HG02840 (cell line): ENCODE measurements at regions not wholly inside any gene's neighbourhood (a gene's known extent, or its start where the extent isn't known, plus 50 kb on each side); places are given as distances from the start of the nearest gene placed in this dataset.

Source experiments
- ATAC-seq: cut with Tn5 transposase; IDR thresholded peaks from one replicate; pipeline ENCODE4 v1.9.1; 2021; ENCODE audit warnings: mild to moderate bottlenecking, moderate library complexity, moderate number of reproducible peaks; ENCODE audit not compliant: unreplicated experiment, low FRiP score

DNA sequence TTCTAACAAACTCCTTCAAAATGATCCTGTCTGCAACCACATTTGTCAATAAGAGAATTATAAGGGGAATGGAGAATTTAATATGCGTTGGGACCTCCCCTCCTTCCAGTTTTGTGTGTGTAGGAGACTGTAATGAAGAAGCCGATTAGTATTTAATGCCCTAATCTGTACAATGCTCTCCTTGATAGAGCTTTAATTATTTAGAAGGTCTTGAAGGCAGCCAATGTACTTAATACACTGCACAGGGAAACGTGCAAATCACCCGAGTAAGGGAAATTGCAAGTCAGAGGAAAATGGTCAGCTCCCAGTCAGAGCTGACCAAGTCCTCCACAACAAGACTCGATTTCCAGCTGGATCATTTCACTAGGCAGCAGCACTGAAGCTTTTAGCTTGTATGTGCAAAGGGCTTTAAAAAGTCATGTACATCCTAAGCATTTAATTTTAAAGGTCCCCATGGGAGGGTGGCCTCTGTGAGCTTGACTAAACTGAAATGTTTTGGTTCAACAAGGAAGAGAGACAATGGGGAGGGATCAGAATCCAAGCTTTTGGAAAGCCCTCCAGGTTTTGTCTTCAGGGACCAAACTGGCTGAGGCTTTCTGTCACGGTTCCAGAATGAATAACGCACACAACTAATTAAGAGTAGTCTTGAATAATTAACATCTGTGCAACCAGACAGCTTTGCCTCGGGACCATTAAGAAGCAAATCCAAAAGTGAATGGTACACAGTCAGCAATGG is 159.8 kb upstream of the MITF start:
- ATAC-seq, result no peak

GRCh38 chr3:69569520-69569919 is 169.7 kb upstream of the MITF start:
- no peak for ATAC-seq

GRCh38 chr3:69568951-69569350 is 170.3 kb upstream of the MITF start:
- no peak for ATAC-seq

DNA sequence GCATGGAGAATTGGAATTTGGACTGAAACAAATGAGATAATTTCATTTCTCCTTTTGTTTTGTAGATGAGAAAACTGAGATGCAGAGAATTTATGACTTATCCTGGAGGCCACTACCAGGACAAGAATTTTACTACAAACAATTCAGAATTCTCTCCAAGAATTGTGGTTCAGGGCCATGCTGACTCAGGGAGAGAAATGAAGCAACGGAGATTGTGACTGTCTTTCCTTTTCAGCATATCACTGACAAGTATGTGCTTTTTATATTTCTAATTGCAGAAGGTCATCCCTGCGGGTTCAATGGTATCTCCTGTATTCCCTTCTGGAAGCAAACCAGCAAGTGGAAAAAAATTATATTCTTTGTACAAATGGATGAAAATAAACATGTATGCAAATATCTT is 170.8 kb upstream of the MITF start:
- ATAC-seq, result no peak

DNA sequence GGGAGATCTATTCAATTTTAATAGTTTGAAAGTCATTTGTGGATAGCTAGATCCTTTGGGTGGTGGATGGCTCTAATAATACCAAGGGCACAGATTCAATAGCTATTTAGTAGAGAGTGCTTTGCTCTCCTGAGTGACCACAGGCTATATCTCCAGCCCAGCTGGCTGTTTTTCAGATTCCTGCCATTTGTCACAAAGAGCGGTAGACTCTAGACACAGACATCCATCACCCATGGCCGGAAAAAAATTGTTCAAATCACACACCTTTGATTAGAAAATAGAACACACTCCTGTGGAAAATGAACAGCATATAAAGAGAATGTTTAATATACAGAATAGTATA is 171.6 kb upstream of the MITF start:
- no peak for ATAC-seq

DNA sequence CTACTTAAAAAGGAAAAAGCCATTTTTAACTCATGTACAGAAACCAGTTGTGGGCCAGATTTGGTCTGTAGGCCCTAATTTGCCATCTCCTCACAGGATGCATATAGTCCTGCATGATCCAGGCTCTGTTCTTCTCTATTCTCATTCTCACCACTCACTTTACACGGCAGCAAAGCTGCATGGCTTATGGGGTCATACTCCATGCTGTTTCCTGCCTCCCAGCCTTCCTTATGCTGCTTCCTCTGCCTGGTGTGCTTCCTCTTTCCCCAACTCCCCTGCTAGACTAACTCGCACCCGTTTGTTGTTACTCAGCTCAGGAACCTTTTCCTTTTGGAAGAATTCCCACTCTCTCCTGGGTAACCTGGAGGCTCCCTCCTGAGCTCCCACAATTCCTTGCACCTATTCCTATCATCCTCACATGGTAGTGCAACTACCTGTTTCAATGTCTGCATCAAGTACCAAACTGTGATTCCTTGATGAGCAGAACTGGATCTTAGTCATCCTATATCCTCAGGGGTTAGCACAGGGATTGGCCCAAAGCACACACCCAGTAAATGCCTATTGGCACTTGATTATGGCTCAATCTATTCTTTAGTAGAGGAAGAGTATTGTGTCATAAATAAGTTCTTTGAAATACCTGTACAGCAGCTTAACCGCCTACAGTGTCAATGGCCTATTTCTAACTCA is 172.1 kb upstream of the MITF start:
- no peak for ATAC-seq

DNA sequence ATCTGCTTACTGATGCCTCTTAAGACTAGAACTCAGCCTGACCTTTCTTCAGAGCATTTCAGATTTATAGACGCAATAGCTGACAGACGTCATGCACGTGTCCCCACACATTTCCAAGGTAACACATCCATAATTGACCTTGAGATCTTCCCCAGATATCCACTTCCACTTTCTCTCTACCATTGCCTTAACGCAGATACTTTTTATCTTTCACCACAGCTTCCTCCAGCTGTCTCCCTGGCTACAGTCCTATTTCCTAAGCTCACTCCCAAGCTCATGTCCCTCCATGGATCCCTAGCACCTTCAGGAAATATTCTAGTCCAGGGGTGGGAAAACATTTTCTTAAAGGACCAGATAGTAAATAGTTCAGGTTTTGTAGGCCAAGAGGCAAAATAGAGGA is 173.0 kb upstream of the MITF start:
- ATAC-seq, result no peak

GRCh38 chr3:69565316-69565715 is 173.9 kb upstream of the MITF start:
- ATAC-seq, result no peak

- no peak for ATAC-seq
Measured at GRCh38 chr3:69563981-69564380, 175.3 kb upstream of the MITF start.

DNA sequence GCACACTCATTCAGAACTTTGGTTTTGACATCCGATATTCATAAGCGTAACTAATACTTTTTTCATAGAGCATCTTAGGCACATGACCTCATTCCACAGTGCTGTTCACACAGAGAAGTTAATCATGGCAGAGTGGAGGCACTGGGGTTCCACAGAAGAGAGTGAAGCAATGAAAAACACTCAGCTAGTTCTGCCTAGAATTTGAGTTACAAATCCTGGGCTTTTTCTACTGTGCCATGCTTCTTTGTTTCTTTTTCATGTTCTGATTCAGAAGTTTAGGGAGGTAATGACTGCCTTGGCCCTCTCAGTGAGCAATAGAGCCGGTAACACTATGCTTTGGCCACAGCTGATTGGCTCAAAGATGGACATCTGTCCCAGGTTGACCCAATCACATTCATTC is 176.1 kb upstream of the MITF start:
- ATAC-seq, result no peak

- no peak for ATAC-seq
Measured at GRCh38 chr3:69562020-69562419, 176.1 kb upstream of the FRMD4B start.

GRCh38 chr3:69560818-69561217 is 174.9 kb upstream of the FRMD4B start:
- ATAC-seq, result no peak

GRCh38 chr3:69560116-69560515 is 174.2 kb upstream of the FRMD4B start:
- ATAC-seq, result no peak

DNA sequence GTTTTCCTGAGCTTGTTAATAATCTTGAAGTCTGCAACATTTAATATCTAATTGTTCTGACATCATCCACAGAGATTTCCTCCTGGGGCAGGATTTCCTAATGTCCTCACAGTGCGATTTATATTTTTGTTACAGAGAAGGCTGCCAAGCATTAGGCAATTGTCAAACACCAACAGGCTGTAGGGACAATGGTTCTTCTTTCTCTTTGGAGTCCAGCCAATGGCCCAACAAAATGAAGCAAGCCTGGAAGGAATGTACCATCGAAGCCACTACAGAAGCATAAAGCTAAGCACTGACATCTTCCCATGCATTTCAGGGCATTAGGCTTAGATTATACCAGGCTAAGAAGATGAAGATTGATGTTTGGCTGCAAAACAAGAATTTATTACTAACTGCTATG is 173.0 kb upstream of the FRMD4B start:
- no peak for ATAC-seq

DNA sequence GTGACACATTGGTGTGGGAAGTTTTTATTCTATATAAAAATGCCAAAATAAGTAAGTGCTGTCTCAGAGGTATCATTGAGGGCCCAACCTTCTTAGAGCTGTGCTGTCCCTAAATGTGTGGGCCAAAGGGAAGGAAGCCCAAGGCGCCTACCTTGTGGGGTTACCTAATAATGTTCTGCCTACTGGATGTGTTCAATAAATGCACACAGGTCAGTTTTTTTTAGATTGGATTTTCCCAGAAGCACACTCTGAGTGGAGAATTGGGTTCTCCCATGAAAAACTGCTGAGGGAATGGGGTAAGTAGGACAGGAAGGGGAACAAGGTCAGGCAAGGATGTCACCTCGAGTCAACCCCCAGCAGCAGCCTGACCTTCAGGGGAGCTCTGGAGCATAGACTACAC is 168.7 kb upstream of the FRMD4B start:
- ATAC-seq, result no peak

DNA sequence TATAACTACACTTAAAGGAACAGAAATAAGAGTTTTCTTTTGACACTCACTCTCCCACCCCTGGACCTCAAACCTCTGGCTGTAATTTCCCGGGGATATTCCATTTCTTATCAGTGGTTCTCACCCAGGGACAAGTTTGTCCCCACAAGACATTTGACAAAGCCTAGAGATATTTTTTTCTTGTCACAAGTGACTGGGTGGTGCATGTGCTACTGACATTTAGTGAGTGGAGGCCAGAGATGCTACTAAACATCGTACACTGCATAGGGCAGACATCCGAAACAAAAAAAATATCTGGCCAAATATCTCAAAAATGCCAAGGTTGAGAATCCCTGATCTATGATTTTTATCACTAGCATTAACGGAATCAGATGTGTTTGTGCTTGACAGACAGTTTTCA is 168.0 kb upstream of the FRMD4B start:
- no peak for ATAC-seq

GRCh38 chr3:69547461-69547880 is 161.6 kb upstream of the FRMD4B start:
- ATAC-seq, result no peak

- ATAC-seq, result no peak
Measured at GRCh38 chr3:69542805-69543429, 157.0 kb upstream of the FRMD4B start.

DNA sequence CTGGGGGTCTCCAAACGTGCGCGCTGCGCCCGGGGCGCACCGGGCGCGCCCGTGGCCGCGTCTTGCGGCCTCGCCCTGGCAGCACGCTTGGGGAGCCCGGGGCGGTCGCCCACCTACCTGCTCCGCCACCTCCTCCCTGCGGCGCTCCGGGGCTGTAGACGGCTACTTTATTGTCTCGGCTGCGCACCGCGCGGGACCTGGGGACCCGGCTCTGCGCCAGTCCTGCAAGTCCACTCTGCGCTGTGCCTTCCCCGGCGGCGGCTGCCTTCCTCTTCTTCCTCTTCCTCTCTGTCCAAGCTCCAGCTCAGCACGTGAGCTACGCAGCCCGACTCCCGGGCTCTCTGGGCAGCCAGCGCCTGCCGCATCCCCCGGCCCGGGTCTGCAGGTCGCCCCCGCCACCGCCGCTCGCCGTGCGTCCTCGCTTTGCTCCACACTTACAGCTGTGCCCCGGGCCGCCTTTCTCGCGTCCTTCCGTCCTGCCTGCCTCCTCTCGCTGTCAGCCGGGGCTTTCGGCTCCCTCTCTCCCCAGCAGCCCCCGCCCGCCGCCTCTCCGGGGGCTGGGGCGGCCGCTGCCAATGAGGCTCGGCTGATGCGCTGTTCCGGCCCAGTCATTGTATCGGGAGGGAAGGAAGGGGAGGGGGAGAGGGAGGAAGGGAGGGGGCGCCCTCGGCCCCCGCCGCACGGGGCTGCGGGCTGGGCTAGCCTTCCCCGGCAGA is 156.4 kb upstream of the FRMD4B start:
- no peak for ATAC-seq

DNA sequence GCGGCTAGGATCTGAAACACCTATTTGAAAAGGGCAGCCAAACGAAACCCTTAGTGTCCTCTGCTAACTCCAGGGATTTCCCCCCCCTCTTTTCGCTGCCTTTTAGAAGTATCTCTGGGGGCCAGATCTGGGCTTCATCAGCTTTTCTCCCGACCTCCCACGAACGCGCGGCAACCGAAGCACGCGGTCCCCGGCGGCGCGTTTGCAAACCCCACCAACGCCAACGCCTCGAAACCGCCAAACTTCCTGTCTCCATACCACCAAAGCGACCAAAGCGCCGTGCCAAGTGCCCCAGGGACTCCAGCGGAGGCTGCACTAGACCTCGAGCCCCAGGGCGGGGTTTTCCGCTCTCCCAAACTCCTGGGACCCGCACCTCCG is 155.8 kb upstream of the FRMD4B start:
- ATAC-seq, result no peak
